ENCODE measurements at regions not wholly inside any gene's neighbourhood (a gene's known extent, or its start where the extent isn't known, plus 50 kb on each side); places are given as distances from the start of the nearest gene placed in this dataset.

DNA sequence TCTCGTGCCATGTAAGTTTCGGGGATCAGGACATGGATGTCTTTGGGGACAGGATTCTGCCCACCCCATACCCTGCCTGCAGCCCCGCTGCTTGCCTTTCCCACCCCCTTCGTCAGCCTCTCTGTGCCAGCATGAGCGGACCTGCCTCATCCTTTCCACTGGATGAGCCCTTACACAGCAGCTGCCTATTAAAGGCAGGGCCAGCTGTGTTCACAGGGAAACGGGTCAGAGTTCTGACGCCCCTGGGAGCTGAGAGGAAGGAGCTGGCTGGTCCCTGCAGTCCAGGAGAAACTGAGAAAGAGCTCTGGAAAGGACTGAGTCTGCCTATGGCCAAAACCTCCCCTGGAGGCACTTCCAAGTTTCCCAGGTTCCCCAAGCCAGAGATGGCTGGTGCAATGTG lies 83.5 kb upstream of the NCOR2 start:
- no peaks in the 10 kb centered on the region for H3K36me3 ChIP-seq (ENCODE audit: control insufficient read depth, insufficient read depth, low read length)
- peaks cover 10% of the 10 kb centered on the region for H3K9me3 ChIP-seq (ENCODE audit: control insufficient read depth, insufficient read depth, low read length)
- no peak overlapping the region for H3K27ac ChIP-seq (ENCODE audit: insufficient read depth, low read length)
- no peaks in the 10 kb centered on the region for H3K27me3 ChIP-seq (ENCODE audit: control insufficient read depth, insufficient read depth, low read length)
- ChIA-PET CTCF (no interaction called here), POLR2A (ENCODE audit: unreplicated experiment) (no interaction called here)
- no peaks in the 10 kb centered on the region for H3K79me1 ChIP-seq (ENCODE audit: low read depth in 1 of 2, low read length in 2 of 2)
- dilution Hi-C loops (cut with HindIII; ENCODE audit: low sequenced_read_pairs, unreplicated experiment), result no loop called here
- DNase-seq, result no peak
- no peak overlapping the region for H3K23ac ChIP-seq (ENCODE audit: low read depth, low read length)
- BruUV-seq (replicated peaks), result no TSS peak
- intact Hi-C loops (cut with micrococcal nuclease), result loop anchor here (10.0 kb wide), 1 partner anchor 114 kb away; no protein-coding TSS in a partner anchor
- TF ChIP-seq CHD1 (IDR thresholded peaks at IDR 0.05; ENCODE audit: low read depth, low read length) (no peak), RCOR1 (IDR thresholded peaks at IDR 0.05; ENCODE audit: insufficient replicate concordance, low read length) (no peak), NFE2L2 (IDR thresholded peaks at IDR 0.05; ENCODE audit: low read depth, low read length) (no peak), RAD21 (IDR thresholded peaks at IDR 0.05; ENCODE audit: low read length) (no peak), RFX5 (IDR thresholded peaks at IDR 0.05; ENCODE audit: low read depth, low read length) (no peak), MAZ (IDR thresholded peaks at IDR 0.05; ENCODE audit: borderline replicate concordance, low read depth, low read length) (no peak), BHLHE40 (IDR thresholded peaks at IDR 0.05; ENCODE audit: low read depth, low read length) (no peak), FOS (IDR thresholded peaks at IDR 0.05; ENCODE audit: low read depth, low read length) (no peak), MAFK (IDR thresholded peaks at IDR 0.05; ENCODE audit: low read depth, low read length) (no peak), MXI1 (IDR thresholded peaks at IDR 0.05; ENCODE audit: borderline replicate concordance, low read depth, low read length) (no peak), CEBPB (IDR thresholded peaks at IDR 0.05; ENCODE audit: low read depth, low read length) (no peak), POLR2A (IDR thresholded peaks at IDR 0.05; ENCODE audit: low read depth, low read length) (no peak), SMC3 (IDR thresholded peaks at IDR 0.05; ENCODE audit: low read depth, low read length) (no peak)
- TF ChIP-seq, protein P1, sequence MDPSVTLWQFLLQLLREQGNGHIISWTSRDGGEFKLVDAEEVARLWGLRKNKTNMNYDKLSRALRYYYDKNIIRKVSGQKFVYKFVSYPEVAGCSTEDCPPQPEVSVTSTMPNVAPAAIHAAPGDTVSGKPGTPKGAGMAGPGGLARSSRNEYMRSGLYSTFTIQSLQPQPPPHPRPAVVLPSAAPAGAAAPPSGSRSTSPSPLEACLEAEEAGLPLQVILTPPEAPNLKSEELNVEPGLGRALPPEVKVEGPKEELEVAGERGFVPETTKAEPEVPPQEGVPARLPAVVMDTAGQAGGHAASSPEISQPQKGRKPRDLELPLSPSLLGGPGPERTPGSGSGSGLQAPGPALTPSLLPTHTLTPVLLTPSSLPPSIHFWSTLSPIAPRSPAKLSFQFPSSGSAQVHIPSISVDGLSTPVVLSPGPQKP (IDR thresholded peaks at IDR 0.05; ENCODE audit: borderline replicate concordance, low read depth, low read length), result no peak
- TF ChIP-seq, protein P2, sequence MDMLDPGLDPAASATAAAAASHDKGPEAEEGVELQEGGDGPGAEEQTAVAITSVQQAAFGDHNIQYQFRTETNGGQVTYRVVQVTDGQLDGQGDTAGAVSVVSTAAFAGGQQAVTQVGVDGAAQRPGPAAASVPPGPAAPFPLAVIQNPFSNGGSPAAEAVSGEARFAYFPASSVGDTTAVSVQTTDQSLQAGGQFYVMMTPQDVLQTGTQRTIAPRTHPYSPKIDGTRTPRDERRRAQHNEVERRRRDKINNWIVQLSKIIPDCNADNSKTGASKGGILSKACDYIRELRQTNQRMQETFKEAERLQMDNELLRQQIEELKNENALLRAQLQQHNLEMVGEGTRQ (IDR thresholded peaks at IDR 0.05; ENCODE audit: low read depth, low read length), result no peak
- TF ChIP-seq, protein P3, sequence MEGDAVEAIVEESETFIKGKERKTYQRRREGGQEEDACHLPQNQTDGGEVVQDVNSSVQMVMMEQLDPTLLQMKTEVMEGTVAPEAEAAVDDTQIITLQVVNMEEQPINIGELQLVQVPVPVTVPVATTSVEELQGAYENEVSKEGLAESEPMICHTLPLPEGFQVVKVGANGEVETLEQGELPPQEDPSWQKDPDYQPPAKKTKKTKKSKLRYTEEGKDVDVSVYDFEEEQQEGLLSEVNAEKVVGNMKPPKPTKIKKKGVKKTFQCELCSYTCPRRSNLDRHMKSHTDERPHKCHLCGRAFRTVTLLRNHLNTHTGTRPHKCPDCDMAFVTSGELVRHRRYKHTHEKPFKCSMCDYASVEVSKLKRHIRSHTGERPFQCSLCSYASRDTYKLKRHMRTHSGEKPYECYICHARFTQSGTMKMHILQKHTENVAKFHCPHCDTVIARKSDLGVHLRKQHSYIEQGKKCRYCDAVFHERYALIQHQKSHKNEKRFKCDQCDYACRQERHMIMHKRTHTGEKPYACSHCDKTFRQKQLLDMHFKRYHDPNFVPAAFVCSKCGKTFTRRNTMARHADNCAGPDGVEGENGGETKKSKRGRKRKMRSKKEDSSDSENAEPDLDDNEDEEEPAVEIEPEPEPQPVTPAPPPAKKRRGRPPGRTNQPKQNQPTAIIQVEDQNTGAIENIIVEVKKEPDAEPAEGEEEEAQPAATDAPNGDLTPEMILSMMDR (conservative IDR thresholded peaks at IDR 0.05; ENCODE audit: low read depth, low read length), result no peak
- no peak overlapping the region for H3K56ac ChIP-seq (ENCODE audit: extremely low read depth, insufficient read depth, low read length)
- no peak for ATAC-seq (ENCODE audit: low read depth)
- no peak overlapping the region for H4K8ac ChIP-seq (ENCODE audit: low read depth in 2 of 2, low read length in 2 of 2)
- H2BK15ac ChIP-seq (ENCODE audit: low read depth, low read length), result no peak overlapping the region
- H3K4me1 ChIP-seq (ENCODE audit: control insufficient read depth, insufficient read depth, low read length), result peaks cover 17% of the 10 kb centered on the region
- no peak overlapping the region for H3K4me3 ChIP-seq (ENCODE audit: insufficient read depth, low read depth, low read length)
- H3K4ac ChIP-seq (ENCODE audit: low read depth, low read length), result no peak overlapping the region
- no peak overlapping the region for H3K14ac ChIP-seq (replicated peaks; ENCODE audit: low read depth, low read length)
- no peak overlapping the region for H3K4me2 ChIP-seq (ENCODE audit: low read depth, low read length)
- H3K9me1 ChIP-seq (ENCODE audit: insufficient read depth, low read length), result peaks cover 2% of the 10 kb centered on the region; the same call in 1 of the 2 replicates
- WGBS, 2 experiments (ENCODE audit: extremely low coverage in 2 of 2, insufficient read length in 1 of 2), result 95% methylated on average over 3 of the region's 7 CpGs; no CpG with 5 or more reads in 1 of the 2 experiments
- H4K20me1 ChIP-seq (ENCODE audit: insufficient read depth, low read length), result no peaks in the 10 kb centered on the region
- H2AFZ ChIP-seq (replicated peaks; ENCODE audit: low read length, poor library complexity), result no peak overlapping the region
- no peak overlapping the region for H4K5ac ChIP-seq (ENCODE audit: low read depth, low read length)
- H3K9ac ChIP-seq (ENCODE audit: low read depth, low read length), result no peak overlapping the region
- in situ Hi-C loops (cut with MboI; ENCODE audit: low sequenced_read_pairs), result no loop called here
- no peak overlapping the region for H3K18ac ChIP-seq (ENCODE audit: low read depth, low read length)
- H4K91ac ChIP-seq (ENCODE audit: insufficient read depth, low read depth, low read length), result no peak overlapping the region
- H2BK120ac ChIP-seq (ENCODE audit: low read depth, low read length), result no peak overlapping the region
- no peak overlapping the region for H2AK5ac ChIP-seq (ENCODE audit: low read depth, low read length)
- no peak overlapping the region for H2AK9ac ChIP-seq (replicated peaks; ENCODE audit: low read depth, low read length, poor library complexity)
- no peak overlapping the region for H2BK20ac ChIP-seq (ENCODE audit: low read depth, low read length)
- no peak overlapping the region for H2BK5ac ChIP-seq (ENCODE audit: low read depth, low read length, poor library complexity, severe bottlenecking)

All from IMR-90 (cell line).